ENCODE measurements at regions not wholly inside any gene's neighbourhood (a gene's known extent, or its start where the extent isn't known, plus 50 kb on each side); places are given as distances from the start of the nearest gene placed in this dataset.

GRCh38 chr20:57959018-57959417, 249.2 kb upstream of the PMEPA1 start:
- H3K4me1 Mint-ChIP-seq = peaks cover 51% of the 10 kb centered on the region
- peak overlapping the region; percentile 18 to 77 (median 62) for H3K27ac Mint-ChIP-seq
- no peaks in the 10 kb centered on the region for H3K9me3 Mint-ChIP-seq
- TF ChIP-seq CTCF (IDR thresholded peaks at IDR 0.05; ENCODE audit: unreplicated experiment in 3 of 3) = no peak
- no peaks in the 10 kb centered on the region for H3K36me3 Mint-ChIP-seq (ENCODE audit: low read depth)
- H3K27me3 Mint-ChIP-seq (ENCODE audit: low read depth) = peaks cover 9% of the 10 kb centered on the region
- no peak overlapping the region for H3K4me3 Mint-ChIP-seq

GRCh38 chr20:57958050-57958420, 248.2 kb upstream of the PMEPA1 start:
- peaks cover 9% of the 10 kb centered on the region for H3K27me3 Mint-ChIP-seq (ENCODE audit: low read depth)
- no peaks in the 10 kb centered on the region for H3K36me3 Mint-ChIP-seq (ENCODE audit: low read depth)
- no peak for TF ChIP-seq CTCF (IDR thresholded peaks at IDR 0.05; ENCODE audit: unreplicated experiment in 3 of 3)
- H3K4me3 Mint-ChIP-seq = no peak overlapping the region
- peaks cover 52% of the 10 kb centered on the region for H3K4me1 Mint-ChIP-seq
- H3K27ac Mint-ChIP-seq = peak overlapping the region; percentile 25 to 62 (median 52)
- no peaks in the 10 kb centered on the region for H3K9me3 Mint-ChIP-seq

GRCh38 chr20:57957411-57958049, 247.7 kb upstream of the PMEPA1 start:
- Mint-ChIP-seq H3K36me3 (ENCODE audit: low read depth) (no peaks in the 10 kb centered on the region), H3K4me3 (no peak overlapping the region), H3K4me1 (peaks cover 47% of the 10 kb centered on the region), H3K9me3 (no peaks in the 10 kb centered on the region), H3K27ac (peak overlapping the region; percentile 34 to 62 (median 52)), H3K27me3 (ENCODE audit: low read depth) (peaks cover 9% of the 10 kb centered on the region)
- no peak for TF ChIP-seq CTCF (IDR thresholded peaks at IDR 0.05; ENCODE audit: unreplicated experiment in 3 of 3)

GRCh38 chr20:57953638-57954037, 243.8 kb upstream of the PMEPA1 start:
- Mint-ChIP-seq H3K4me1 (peaks cover 34% of the 10 kb centered on the region), H3K27ac (peak overlapping the region; percentile 26 to 57 (median 55)), H3K9me3 (peaks cover 3% of the 10 kb centered on the region), H3K27me3 (ENCODE audit: low read depth) (peaks cover 15% of the 10 kb centered on the region), H3K36me3 (ENCODE audit: low read depth) (peaks cover 3% of the 10 kb centered on the region), H3K4me3 (no peak overlapping the region)
- no peak for TF ChIP-seq CTCF (IDR thresholded peaks at IDR 0.05; ENCODE audit: unreplicated experiment in 3 of 3)

GRCh38 chr20:57952136-57952535, 242.3 kb upstream of the PMEPA1 start:
- peaks cover 17% of the 10 kb centered on the region for H3K27me3 Mint-ChIP-seq (ENCODE audit: low read depth)
- H3K4me1 Mint-ChIP-seq = peaks cover 40% of the 10 kb centered on the region
- peak overlapping the region; percentile 16 to 49 (median 25) for H3K27ac Mint-ChIP-seq
- H3K4me3 Mint-ChIP-seq = no peak overlapping the region
- TF ChIP-seq CTCF (IDR thresholded peaks at IDR 0.05; ENCODE audit: unreplicated experiment in 3 of 3) = no peak
- peaks cover 3% of the 10 kb centered on the region for H3K36me3 Mint-ChIP-seq (ENCODE audit: low read depth)
- H3K9me3 Mint-ChIP-seq = peaks cover 3% of the 10 kb centered on the region

- Mint-ChIP-seq H3K27ac (peak overlapping the region in 2 of 3 experiments; percentile 25 to 49), H3K27me3 (ENCODE audit: low read depth) (peaks cover 18% of the 10 kb centered on the region), H3K9me3 (peaks cover 3% of the 10 kb centered on the region), H3K36me3 (ENCODE audit: low read depth) (peaks cover 3% of the 10 kb centered on the region), H3K4me3 (no peak overlapping the region), H3K4me1 (peaks cover 42% of the 10 kb centered on the region)
- TF ChIP-seq CTCF (IDR thresholded peaks at IDR 0.05; ENCODE audit: unreplicated experiment in 3 of 3) = no peak
Observed at GRCh38 chr20:57951549-57951948, 241.7 kb upstream of the PMEPA1 start.
